Mesenteric fat pad (tissue), 1 donor: ENCODE measurements at regions not wholly inside any gene's neighbourhood (a gene's known extent, or its start where the extent isn't known, plus 50 kb on each side); places are given as distances from the start of the nearest gene placed in this dataset.
"Not testable (repeated sequence)": the region's sequence is repeated elsewhere in the genome, so short reads cannot be mapped to it uniquely, and the experiment has no call there.

Experiments used
- DNase-seq: peaks from one replicate; pipeline ENCODE4 v3.0.0-alpha.2; 2020; ENCODE audit warnings: low spot score
- donor health status: DM: yes; HTN: yes; CAD: no.

- DNase-seq: no peak
Observed at GRCh38 chr16:63882576-63882975, 1239.3 kb downstream of the CDH11 start.

GRCh38 chr16:63880948-63881347, 1240.9 kb downstream of the CDH11 start:
- DNase-seq: no peak

DNA sequence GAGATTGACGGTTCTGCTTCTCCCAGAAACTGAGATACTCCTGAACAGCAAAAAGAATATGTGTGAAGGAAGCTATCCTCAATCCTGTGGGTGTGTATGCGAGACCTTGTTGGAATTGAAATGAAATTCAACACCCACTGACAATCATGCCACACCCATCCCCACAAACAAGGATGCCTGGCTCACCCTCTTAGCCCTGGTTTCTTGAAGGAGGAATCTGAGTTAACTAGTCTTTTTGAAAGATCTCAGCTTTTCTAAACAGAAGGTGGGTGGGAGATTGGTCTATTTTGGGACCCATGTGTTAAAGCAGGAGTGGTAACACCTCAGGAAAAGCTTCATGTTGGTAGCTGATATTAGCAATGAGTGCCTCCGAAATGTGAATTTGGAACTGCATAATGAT, 1244.5 kb downstream of the CDH11 start:
- no peak for DNase-seq

GRCh38 chr16:63876103-63876502, 1245.8 kb downstream of the CDH11 start:
- no peak for DNase-seq

DNA sequence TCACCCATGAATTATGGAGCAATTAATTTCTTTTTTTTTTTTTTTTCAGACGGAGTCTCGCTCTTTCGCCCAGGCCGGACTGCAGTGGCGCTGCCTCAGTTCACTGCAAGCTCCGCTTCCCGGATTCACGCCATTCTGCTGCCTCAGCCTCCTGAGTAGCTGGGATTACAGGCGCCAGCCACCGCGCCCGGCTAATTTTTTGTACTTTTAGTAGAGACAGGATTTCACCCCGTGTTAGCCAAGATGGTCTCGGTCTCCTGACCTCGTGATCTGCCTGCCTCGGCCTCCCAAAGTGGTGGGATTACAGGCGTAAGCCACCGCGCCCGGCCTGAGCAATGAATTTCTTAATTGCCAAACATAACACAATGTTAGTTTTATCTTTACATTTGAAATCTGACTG, 1261.2 kb downstream of the CDH11 start:
- DNase-seq: peak; percentile 65

- DNase-seq: no peak
Observed at GRCh38 chr16:63856537-63856936, 1265.3 kb downstream of the CDH11 start.

DNA sequence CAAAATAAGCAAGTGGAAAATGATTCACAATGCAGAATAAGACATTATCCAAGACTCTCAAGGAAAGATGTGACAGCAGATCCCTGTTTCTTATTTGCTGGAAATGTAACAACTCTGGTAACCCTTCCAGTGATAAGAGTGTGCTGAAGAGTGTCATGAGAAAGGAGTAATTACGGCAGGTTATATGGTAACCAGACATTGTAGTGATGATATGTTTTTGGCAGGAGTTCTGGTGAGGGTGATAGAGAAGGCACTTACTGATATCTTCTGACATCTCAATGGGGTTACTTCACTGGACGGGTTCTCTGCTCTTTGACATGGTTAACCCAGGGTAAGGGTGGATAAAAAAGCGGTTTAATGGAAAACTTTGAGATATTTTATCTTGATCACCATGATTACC, 1270.9 kb downstream of the CDH11 start:
- no peak for DNase-seq

DNA sequence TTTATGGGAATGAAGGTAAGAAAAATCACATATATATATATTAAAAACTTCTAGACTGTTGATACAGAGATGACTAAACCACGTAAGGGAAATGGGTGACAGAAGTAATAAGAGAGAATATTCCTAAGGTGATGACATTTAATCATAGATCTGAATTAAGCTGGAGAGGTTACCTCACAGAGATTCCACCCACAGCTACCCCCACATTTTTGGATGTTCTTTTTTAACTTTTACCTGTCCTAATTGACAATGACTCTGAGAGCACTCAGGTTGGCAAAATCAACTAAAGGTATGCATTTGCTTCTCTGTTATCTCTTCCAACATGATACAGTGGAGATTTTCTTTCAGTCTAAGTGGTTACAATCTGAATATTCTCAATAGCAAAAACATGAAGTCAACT, 1280.6 kb downstream of the CDH11 start:
- DNase-seq: no peak

DNA sequence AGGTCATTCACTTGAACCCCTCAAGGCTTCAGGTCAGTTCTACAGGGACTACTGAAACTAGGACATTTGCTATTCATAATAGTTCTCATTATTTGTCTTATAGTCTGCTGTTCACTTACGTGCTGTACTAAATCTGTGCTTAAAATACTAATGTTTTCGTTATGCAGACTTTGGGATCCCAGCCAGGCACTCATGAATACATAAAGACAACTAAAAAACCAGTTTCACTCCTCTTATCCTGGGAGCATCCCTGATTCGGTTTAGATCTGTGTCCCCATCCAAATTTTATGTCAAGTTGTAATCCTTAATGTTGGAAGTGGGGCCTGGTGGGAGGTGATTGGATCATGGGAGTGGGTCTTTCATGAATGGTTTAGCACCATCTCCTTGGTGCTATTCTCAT, 1291.8 kb downstream of the CDH11 start:
- no peak for DNase-seq

- DNase-seq: no peak
Observed at GRCh38 chr16:63822818-63823217, 1299.0 kb downstream of the CDH11 start.

DNA sequence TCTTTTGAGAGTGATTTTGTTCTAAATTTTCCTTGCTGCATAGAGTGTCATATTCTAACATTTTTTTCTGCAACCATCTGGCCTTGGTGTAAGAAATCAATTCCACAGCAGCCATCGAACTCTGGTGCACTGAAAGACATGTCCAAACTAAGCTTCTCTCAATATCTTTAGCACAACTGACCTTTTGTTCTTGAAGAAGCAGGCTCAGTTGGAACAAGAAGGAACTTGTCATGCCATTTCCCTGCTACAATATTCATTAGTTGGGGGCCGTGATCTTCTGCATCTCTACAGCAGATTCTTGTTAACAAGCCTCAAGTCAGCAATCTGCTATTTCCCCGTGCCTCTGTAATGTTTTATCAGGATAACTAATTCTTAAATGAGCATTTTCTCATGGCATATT, 1305.6 kb downstream of the CDH11 start:
- no peak for DNase-seq

GRCh38 chr16:63813862-63814261, 1308.0 kb downstream of the CDH11 start:
- DNase-seq: no peak

DNA sequence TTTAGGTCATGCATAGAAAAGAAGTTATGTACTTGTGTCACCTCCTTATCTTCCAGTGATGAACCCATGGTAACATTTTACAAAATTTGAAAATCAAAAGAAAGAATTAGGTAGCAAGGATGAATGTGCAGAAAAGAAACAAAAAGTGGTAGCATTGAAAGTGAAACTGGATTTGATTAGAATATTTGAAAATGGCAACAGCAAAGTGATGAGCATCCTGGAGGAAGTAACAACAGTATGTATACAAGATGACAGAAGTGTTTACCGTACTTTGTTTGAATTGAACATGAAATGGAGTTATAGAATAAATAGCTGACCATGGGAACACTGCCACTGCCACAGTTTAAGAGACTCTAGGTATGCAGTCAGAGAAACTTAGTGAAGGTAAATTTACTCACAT, 1313.1 kb downstream of the CDH11 start:
- DNase-seq: no peak

GRCh38 chr16:63806794-63807506, 1314.9 kb downstream of the CDH11 start:
- no peak for DNase-seq

DNA sequence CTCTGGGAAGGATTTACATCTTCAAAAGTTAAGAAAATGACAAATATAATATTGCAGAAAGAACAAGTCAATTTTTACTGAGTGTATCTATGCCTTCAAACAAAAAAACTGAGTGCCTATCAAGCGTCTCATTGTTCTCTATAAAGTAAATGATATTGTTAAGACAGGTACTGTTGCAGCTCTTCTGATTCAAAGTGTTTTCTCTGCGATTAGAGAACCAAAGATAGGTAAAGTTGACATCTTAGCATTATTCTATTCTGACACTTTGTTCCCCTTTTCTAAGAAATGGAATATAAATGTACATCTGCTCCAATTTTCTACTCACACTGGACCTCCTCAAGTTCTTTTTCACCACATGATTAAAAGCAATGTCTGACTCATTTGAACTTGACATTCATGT, 1317.7 kb downstream of the CDH11 start:
- DNase-seq: no peak

GRCh38 chr16:63789603-63790002, 1332.3 kb downstream of the CDH11 start:
- no peak for DNase-seq

- no peak for DNase-seq
Observed at GRCh38 chr16:63787014-63787413, 1334.8 kb downstream of the CDH11 start.

GRCh38 chr16:63785170-63785569, 1336.7 kb downstream of the CDH11 start:
- DNase-seq: no peak

DNA sequence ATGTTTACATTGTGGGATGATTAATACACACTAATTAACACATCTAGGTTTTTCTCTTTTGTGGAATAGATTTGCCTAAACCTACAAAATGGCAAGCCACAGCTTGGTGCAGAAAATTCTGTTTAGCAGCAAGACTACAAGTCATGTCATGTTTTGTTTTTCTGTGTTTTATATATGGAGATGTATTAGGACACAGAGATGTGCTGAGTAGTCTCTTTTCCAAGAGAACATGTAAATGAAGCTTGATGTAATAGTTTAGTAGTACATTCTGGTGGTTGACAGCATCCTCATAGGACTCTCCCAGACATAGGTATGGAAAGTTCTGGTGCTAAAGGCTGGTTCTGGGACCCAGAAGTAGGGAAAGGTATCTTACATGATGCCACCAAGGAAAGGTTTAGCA, 1345.4 kb downstream of the CDH11 start:
- no peak for DNase-seq

- no peak for DNase-seq
Observed at GRCh38 chr16:63776034-63776433, 1345.8 kb downstream of the CDH11 start.

DNA sequence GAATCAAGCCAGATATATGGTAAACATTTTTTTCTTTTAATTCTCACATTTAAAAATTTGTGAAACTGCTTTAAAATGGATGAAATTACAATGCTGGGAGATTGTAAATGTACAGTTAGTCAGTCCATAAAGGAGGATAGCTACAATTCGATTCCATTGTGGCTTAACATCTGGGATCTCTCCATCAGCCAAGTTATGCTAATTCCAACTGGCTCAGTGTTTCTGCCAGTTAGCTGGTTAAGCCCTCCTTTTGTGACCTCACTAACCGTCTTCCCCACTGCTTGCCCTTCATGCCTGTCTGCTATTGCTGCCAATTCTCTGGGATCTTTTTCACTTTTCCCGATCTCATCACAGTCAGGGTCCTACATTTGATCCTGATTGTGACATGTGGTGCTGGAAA, 1347.6 kb downstream of the CDH11 start:
- no peak for DNase-seq

DNA sequence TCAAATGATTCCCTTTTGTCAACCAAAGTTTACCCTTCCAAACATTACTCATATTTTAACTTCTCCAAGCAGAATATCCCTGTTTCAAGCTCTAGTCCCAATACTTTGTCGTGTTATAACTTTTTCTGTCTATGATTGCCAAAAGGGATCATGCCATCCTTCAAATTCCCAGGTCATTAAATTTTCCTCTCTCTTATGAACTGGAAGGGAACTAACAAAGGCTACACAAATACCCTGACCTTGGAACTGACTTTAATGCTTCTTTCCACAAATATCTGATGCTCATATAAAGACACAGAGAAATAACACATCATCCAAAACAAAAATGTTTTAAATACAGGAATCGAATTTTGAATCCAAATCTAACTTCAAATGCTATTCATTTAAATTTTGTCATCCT, 1352.7 kb downstream of the CDH11 start:
- DNase-seq: no peak

- DNase-seq: not testable (repeated sequence)
Observed at GRCh38 chr16:63760246-63760645, 1361.6 kb downstream of the CDH11 start.

DNA sequence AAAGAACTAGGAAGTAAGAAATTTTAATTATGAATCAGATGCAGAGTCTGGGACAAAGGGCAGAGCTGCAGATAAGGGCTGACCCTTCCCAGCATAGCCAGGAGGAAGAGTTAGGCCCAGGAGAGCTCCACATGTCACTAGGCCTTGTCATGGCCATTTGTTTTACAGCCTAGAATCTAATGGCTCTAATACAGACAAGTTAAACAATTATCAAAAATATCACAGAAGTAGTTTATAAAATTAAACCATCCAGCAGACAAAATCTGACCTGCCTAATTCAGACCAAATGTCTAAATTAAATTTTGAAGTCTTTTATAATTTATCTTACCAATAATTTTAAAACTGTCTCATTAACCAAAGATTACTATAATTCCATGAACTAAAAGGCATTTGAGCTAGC, 1369.5 kb downstream of the CDH11 start:
- no peak for DNase-seq
